Activated CD8-positive, alpha-beta memory T cell treated with anti-CD3 and anti-CD28 coated beads, Interleukin-2, amount 50 U/mL, for 24 hours (primary cell): ENCODE measurements at regions not wholly inside any gene's neighbourhood (a gene's known extent, or its start where the extent isn't known, plus 50 kb on each side); places are given as distances from the start of the nearest gene placed in this dataset.

ENCODE experiments used
- DNase-seq: peaks from one replicate; pipeline ENCODE4 v3.0.0-alpha.2; 2020; ENCODE audit errors: extremely low read depth

DNA sequence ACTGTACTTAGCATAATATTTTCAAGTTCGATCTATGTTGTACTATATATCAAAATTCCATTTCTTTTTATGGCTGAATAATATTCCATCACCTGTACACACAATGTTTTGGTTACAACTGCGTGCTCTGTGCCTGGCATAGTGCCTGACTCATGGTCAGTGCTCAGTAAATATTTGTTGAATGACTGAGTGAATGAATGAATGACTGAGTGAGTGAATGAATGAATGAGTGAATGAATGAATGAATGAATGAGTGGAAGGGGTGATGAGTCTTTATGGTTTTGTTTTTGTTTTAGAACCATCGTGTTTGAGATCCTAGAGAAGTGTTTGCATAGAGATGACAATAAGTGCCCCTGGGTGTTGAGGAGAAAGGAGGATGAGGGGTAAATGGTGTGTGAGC lies 155.3 kb downstream of the MRM1 start:
- DNase-seq: no peak

DNA sequence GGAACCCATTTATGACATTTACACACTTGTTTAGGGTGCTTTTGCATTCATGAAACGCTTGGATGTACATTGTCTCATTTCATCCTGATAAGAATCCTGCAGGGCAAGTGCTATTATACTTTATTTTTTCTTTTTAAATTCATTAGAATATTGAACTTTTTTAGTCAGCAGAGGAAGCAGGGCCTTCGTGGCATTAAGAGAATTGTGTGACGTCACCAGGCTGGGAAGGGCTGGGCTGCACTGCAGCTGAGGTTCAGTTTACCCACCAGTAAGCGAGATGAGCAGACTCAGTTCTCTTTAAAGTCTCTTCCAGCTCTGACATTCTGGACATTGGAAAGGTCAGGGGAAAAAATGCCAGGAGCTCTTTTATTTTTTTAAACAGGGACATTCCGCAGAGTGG lies 159.0 kb downstream of the MRM1 start:
- no peak for DNase-seq

DNA sequence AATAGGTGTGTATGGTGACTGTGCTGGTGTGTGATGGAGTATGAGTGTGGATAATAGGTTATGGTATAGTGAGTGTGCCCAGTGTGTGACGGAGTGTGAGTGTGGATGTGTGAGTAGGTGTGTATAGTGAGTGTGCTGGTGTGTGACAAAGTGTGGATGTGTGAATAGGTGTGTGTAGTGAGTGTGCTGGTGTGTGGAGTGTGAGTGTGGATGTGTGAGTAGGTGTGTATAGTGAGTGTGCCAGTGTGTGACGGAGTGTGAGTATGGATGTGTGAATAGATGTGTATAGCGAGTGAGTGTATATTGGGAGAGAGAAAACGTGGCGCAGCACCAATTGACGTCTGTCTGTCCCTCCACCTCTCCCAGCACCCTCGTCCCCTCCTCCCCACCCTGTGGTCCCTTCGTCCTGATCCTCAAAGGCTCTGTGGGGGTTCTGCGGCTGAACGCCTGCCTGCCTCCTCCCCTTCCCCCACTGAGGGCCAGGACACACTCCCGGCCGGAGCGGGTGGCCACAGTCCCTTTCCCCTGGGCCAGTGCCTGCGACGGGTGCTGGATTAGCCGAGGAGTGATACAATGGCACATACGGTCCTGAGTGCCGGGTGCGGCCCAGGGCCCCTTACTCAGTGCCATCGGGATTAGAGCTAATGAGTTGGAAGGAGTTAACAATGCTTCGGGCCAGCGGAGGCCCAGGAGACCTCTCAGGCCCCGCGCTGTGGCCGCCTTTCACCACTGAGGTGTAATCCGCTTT lies 160.0 kb downstream of the MRM1 start:
- DNase-seq: no peak

DNA sequence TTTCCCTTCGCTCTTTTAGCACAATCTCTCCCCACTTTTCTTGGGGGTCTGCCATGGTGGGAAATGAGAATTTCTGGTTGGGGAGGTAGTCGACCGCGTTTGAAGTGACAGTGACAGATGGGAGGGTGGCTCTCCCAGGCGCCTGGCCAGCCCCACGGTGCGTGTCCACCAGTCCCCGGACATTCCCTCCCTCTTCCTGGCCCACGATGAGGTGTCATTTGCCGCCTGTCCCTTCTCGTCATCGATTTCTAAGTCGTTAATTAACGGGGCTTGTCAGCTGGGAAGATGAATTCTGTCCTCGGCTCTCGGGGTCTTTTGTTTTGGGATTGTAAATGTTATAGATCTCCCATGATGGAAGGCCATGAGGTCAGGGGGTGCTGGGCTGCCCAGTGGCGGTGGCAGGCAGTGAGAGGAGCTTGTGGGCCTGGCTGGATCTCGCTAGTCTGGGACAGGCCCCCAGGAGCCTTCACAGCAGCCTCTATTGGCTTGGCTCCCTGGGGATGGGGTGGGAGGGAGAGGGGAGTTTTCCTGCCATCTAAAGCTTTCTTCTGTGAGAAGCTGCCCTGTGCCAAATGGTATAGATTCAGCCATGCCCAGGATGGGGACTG lies 164.2 kb downstream of the MRM1 start:
- DNase-seq: no peak

DNA sequence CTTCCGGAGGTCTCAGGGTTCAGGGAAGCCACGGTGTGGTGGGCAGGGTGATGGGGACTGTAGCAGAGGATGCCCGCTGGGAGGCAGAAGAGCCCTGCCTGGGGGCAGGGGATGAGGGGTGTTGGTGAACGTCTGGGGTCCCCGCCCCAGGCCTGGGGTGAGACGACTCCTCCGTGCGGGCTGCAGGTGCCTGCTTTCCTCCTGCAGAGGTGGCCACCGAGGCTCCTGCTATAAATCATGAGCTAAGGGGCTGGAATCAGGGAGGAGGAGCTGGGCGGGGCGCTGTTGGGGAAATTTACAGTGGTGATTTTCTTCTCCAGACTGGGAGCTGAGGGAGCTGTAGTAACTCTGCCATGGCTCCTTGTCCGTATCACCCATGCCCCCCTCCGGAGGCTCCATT lies 167.0 kb downstream of the MRM1 start:
- no peak for DNase-seq

DNA sequence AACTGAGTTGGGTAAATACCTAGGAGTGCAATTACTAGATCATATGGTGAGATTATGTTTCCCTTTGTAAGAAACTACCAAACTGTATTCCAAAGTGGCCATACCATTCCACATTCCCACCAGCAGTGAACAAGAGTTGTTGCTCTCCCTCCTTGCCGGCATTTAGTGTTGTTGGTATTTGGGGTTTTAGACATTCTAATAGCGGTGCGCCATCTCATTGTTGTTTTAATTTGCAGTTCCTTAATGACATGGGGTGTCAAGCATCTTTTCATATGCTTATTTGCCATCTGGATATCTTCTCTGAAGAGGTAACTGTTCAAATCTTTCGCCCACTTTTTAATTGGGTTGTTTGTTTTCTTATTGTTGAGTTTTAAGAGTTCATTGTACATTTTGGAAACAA lies 164.2 kb upstream of the LHX1 start:
- DNase-seq: no peak

DNA sequence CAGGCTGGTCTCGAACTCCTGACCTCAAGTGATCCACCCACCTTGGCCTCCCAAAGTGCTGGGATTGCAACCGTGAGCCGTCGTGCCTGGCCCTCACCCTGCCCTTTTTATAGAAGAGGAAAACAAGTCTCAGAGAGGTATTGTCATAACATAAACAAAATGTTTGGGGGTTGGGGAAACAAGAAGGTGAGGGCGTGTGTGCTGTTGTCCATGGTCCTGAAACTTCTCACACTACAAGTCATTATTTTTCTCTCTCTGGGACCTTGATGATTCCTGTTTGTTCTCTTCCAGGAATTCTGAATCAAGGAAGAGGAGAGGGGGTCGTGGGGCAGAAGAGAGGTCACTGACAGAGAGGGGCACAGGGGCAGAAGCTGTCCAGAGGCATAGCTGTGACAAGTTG lies 160.2 kb upstream of the LHX1 start:
- no peak for DNase-seq

DNA sequence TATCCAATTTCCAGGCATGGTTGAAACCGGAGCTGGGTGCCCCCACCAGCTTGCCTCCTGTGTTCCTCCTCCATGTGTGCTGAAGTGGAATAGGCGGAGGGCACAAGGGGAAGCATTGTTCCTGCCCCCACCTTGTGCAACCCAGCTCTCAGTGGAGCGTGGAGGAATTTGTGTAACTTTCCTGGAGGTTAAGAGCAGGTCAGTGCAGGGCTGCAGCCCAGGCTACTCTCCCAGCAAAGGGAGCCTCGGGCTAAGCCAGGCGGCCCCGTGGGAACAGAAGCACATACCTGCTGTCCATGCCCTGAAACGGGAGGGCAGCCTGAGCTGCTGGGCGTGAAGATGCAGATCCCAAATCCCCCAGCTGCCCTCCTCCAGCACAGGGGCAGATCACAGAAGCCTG lies 158.8 kb upstream of the LHX1 start:
- DNase-seq: no peak

DNA sequence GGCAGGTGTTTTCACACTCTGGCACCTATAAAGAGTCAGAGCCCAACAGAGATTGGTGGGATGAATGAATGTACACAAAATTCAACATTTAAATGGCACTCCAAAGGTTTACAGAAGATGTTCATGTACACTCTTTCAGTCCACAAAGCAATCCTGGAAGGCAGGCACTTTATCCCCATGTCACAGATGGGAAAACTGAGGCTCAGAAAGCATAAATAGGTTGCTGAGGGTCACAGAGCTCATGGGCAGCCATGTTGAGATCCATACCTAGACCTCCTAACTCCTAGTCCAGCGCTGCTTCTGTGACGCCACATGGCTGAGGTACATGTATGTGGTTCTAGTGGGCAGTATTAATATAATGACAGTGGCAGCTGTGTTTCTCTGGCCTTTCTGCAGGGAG lies 157.7 kb upstream of the LHX1 start:
- no peak for DNase-seq

DNA sequence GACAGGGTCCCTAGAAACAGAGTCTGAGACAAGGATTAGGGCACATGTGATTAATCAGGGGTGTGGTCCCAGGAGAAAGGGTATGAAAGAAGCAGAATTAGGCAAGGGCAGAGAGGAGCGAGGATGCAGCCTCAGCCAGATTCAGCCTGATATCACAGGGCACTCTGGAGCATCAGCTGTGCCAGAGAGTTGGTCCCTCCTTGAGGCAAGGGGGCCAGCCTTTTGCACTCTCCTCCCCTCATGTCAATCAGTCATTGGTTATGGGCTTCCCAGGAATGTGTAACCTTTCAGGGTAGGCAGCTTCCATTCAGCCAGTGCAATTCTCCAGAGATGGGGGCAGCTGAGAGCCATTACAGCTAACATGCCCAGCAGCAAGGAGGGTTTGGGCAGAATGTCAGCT lies 152.6 kb upstream of the LHX1 start:
- no peak for DNase-seq

DNA sequence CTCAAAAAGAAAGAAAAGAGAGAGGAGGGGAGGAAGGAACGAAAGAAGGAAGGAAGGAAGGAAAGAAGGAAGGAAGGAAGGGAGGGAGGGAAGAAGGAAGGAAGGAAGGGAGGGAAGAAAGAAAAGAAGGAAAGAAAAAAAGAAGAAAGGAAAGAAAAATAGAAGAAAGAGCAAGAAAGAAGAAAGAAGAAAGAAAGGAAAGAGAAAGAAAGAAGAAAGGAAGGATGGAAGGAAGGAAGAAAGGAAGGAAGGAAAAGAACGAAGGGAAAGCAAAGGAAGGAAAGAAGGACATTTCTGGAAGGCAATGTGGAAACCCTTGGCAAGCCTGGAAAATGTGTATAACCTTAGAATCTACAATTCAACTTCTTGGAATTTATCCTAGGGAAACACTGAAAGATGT lies 150.4 kb upstream of the LHX1 start:
- no peak for DNase-seq

DNA sequence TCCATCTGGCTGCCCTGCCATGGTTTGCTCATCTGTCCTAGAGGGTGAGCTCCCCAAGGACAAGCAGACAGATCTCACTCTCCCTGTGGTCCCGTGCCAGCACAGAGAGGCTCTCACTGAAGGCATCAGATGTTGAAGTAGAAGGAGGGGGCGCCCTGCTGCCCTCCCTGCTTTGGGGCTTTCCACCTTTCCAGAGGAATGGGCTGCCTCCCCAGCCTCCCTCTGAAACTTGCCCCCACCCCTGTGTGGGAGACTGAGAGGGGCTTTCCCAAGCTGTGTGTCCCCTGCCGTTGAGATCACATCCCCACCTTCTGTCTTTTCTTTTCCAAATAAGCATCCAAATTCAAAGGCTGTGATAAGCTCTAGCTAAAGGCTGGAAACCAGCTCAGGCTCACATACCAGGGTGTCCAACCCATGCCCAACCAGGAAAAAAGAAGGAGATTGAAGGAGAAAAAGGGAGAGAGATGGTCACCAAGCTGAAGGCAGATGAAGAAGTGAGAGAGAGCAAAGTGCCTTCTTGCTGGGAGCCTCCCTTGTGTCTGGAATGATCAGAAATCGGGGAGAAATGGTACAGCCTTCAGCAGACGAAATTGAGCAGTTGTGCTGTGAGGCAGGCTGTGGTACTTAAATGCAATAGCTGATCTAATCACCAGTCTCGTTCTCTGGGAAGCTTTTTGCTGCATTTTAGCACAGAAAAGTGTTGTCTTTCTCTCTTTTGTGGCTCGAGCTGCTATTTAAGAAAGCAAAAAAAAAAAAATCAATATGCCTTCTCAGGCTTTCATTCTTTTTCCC lies 145.9 kb upstream of the LHX1 start:
- DNase-seq: no peak

DNA sequence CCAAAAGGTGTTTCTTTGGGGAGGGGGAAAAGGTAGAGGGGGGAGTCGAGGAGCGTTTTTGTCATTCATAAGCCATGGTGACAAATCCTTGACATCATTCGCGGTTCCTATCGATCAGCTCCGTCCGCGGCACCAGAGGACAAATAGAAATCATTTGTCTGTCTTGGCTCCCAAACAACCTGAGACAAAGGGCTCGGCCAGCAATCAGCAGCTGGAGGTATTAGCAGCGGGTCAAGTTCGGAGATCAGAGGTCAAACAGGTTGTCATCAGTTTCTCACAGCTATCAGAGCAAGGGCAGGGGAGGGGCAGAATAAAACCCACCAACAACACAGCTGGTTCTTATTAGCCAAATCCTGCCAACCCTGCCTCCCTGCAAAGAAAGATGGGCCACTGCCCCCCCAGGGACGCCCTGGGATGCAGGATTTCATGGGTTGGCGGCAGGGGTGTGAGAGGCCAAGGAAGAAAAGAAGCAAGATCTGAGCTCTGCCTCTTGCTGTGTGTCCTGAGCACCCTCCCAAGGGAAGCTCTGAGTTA lies 145.3 kb upstream of the LHX1 start:
- no peak for DNase-seq

DNA sequence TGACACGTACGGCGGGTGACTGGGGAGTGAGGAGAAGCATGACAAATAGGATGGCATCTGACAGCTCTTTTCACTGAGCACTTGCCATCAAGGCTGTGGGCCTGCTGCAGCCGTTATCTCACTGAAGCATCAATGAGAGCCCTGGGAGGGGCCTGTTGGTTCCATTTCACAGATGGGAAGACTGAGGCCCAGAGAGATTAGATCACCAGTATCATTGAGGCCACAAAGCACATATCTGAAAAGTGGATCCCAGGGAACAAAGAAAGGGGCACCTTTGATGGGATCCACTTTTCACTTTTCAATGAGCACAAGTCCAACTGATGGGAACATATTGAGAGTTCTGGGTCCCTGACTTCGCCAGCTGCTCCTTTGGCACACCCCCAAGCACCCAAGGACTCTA lies 144.4 kb upstream of the LHX1 start:
- DNase-seq: no peak

DNA sequence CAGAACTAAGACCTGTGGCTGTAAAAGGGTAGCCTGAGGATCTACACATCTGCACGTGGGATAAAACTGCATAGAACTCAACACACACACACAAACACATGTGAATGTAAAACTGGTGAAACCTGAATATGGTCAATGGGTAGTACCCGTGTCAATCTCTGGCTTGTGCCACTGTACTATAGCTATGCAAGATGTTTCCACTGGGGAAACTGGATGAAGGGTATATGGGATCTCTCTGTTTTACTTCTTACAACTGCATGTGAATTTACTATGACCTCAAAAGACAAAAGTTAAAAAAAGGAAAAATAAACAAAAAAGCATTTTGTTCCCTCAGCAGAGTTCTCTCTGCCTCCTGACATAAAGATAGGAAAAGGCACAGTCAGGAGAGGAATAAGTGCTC lies 143.3 kb upstream of the LHX1 start:
- no peak for DNase-seq

DNA sequence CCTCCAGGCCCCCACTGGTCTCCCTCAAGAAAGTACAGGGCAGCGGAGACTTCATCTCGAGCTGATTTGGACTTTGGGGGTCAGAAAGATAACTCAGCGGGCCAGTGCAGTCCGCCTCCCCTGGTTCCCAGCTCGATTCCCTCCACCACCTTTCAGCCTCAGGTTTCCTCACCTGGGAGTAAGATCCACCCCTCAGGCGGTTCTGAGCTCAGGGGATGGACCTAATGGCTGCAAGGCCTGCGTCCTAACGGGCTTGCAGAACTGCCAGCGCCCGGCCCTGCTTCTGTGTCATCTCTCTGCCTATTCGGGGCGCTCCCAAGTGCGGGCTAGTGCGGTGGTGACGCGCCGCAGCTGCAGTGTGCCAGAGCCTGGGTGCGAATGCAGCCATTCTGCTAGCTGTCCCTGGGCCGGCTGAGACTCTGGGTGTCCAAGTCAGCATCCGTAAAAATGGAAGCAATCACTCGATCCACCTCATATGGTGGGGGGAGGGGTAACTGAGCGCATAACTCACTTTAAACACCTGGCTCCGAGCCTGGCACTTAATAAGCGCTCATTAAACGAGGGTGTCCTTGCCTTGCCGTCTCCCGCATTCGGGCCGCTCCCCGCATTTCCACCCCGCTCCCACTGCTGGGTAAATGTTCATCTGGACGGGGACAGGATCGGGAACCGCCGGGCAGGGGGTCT lies 129.6 kb upstream of the LHX1 start:
- DNase-seq: no peak

DNA sequence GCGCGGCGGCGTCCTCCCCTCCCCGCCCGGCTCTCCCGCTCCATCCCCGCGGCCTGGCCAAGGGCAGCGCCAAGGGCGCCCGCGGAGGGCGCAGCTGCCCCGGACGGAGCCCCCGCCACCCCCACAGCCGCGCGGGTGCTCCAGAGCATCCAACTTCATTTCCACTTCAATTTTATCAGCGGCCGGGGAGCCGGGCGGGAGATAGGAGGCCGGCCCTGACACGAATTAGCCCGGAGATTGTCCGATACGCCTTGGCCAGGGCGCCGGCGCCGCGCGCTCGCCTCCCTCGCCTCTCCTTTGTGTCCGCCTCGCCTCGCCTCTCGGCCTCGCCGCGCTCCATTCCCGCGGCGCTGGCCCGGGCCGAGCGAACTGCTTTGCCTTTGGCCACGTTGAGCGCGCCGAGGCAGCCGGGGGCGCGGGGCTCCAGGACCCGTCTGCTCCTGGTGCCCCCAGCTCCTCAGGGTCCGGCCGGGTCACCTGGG lies 129.1 kb upstream of the LHX1 start:
- DNase-seq: no peak

DNA sequence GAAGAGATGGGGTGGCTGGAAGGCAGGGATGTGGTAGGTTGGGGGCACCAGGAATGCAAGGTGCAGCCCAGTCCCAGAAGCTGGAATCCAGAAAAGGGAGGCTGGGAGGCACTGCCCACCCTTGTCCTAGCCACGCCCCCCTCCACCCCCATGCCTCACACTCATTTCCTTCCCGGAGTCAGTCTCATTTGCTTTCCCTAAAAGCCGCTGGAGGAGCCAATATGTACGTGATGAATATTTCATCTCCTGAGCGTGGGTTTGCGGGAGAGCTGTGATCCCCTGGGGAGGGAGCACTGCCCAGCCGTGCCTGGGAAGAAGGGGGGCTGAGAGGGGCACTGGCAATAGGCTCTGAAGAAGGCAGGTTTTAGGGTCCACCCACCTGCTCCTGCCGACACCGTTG lies 124.5 kb upstream of the LHX1 start:
- DNase-seq: no peak

DNA sequence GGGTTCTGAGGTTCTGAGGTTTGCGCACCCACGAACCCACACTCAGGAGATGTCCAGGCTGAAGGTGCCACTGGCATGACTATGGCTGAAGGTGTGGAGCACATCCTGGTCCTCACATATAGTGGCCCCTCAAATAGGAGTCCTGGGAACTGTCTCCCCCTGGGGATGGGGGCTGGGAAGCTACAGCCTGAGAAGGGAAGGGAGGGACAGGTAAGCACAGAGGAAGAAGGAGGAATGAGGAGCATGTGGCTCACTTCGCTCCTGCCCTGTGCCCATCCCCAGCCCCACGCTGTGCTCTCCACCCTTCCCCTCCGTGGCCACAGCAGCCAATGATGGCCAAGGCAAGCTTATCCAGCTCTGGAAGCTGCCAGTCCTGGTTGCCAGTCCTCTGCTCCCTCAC lies 123.9 kb upstream of the LHX1 start:
- DNase-seq: no peak

DNA sequence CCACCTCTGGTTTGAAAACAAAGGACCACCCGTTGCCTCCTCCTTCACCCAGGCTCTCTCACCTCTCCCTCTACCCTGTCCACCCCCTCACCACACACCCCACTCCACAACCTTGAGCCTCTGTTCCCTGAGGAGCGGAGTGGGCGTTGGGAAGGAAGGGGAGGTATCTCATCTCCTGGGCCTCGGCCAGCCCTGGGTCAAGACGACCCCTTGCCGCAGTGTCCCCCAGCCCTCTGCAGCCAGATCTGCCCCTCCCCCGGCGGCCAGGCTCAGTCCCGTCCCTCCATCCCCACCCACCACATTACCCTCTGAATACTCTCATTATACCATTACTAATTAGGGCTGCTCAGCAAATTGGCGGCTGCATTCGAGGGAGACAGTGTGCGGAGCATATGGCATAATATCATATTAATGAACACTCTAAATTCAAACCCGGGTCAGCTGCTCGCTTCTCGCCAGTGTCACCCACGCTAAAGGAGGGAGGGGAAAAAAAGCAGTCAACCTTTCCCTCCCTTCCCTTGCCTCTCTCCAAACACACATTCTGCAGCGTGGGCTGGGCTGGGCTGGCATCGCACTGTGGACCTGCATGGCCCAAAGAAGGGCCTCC lies 123.2 kb upstream of the LHX1 start:
- no peak for DNase-seq

DNA sequence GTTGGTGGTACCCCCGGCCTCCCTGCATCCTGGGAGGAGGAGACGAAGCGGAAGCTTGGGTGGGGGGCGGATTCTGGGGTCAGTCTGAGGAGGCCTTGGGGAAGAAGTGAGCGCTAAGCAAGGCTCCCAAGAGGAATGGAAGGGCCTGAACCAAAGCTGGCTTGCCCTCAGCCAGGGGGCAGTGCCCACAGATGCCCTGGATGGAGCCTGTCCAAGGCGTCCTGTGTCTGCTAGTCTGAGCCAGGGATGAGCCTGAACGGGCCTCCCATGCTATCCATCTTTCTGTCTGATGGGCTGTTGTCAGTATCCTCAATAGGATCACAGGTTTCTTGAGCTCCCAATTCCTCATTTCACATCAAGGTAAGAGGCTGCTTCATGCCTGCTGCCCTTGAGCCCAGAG lies 122.3 kb upstream of the LHX1 start:
- no peak for DNase-seq
